MG63 (cell line): ENCODE measurements at regions not wholly inside any gene's neighbourhood (a gene's known extent, or its start where the extent isn't known, plus 50 kb on each side); places are given as distances from the start of the nearest gene placed in this dataset.
"Not testable (repeated sequence)": the region's sequence is repeated elsewhere in the genome, so short reads cannot be mapped to it uniquely, and the experiment has no call there.

ENCODE experiments used
- DNase-seq: peaks from one replicate; pipeline ENCODE4 v3.0.0-alpha.2; 2020
- H3K27me3 ChIP-seq: fragments of 250-450 bp; sonication (Bioruptor Pico); 2 replicates; pipeline ENCODE4 v1.5.1; 2020; ENCODE audit warnings: mild to moderate bottlenecking, moderate library complexity
- H3K36me3 ChIP-seq: fragments of 250-450 bp; sonication (Bioruptor Pico); 2 replicates; pipeline ENCODE4 v1.5.1; 2020; ENCODE audit warnings: mild to moderate bottlenecking, moderate library complexity
- H3K4me3 ChIP-seq: fragments of 250-450 bp; sonication (Bioruptor Pico); 2 replicates; pipeline ENCODE4 v1.5.1; 2020; ENCODE audit warnings: mild to moderate bottlenecking, moderate library complexity
- H3K9me3 ChIP-seq: fragments of 250-450 bp; sonication (Bioruptor Pico); 2 replicates; pipeline ENCODE4 v1.5.1; 2020; ENCODE audit warnings: mild to moderate bottlenecking, moderate library complexity

DNA sequence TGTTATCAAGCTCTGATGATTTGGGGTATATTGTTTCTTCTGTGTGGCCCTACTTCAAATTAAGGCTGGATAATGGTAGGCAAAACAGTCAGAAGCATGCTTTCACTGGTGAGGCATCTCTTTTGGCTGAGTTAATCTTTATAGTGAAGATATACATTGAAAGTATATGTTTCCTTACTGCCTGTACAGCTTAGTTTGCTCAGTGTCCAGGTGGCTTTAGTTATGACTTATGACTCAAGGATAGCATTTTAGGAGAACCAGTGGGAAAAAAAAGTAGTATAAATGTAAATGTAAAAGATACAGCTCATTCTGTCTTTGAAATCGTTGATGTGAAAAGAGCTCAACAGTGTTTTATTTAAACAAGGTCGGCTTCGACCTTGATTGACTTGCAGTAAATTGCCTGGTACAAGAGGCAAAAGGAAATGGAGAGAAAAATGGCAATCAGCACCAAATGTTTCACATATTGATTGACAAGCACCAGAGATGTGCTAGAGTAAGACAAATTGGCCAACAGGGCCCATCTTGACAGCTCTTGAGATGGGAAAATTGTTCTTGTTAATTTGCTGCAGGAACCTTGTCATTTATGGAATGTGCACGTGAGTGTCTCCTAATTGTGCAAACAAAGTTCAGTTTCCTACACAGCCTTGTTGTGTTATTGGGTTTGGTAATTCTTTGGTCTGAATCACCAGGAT, 447.4 kb upstream of the WWC1 start:
- Histone ChIP-seq H3K27me3 (no peaks in the 10 kb centered on the region), H3K36me3 (no peaks in the 10 kb centered on the region), H3K4me3 (no peak overlapping the region), H3K9me3 (no peaks in the 10 kb centered on the region)
- DNase-seq = no peak

DNA sequence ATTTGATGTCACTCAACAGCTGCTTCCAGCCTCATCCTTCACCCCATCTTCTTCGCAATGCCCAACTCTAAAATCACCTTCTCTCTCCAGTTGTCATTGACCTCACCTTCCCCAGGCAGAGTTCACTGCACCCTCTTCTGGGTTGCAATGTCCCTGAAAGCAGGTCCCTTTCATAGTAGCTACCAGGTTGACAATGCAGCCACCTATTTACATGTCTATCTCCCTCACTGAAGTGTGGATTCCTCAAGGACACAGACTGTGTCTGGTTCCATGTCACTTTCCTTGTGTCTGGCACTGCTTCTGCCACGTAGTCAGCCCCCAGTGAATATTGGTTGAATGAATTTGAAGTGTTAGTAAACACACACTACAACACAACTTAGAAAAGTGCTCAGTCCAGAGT, 445.5 kb upstream of the WWC1 start:
- DNase-seq = no peak
- H3K36me3 ChIP-seq = no peaks in the 10 kb centered on the region
- no peaks in the 10 kb centered on the region for H3K27me3 ChIP-seq
- H3K4me3 ChIP-seq = no peak overlapping the region
- no peaks in the 10 kb centered on the region for H3K9me3 ChIP-seq

DNA sequence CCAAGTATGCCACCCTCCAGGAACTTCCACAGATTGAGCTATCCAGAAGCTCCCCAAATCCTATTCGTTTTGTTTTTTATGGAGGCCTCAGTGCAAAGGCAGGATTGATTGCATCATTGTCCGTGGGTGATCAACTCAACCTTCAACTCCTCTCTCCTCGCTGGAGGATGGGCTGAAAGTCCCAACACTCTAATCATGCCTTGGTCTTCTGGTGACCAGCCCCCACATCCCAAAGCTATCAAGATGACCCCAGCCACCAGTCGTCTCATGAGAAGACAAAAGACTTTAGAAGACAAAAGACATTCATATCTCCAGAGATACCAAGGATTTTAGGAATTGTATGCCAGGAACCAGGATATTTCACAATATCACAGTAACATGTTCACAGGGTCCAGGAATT, 441.6 kb upstream of the WWC1 start:
- Histone ChIP-seq H3K36me3 (no peaks in the 10 kb centered on the region), H3K27me3 (no peaks in the 10 kb centered on the region), H3K9me3 (no peaks in the 10 kb centered on the region), H3K4me3 (no peak overlapping the region)
- DNase-seq = no peak

DNA sequence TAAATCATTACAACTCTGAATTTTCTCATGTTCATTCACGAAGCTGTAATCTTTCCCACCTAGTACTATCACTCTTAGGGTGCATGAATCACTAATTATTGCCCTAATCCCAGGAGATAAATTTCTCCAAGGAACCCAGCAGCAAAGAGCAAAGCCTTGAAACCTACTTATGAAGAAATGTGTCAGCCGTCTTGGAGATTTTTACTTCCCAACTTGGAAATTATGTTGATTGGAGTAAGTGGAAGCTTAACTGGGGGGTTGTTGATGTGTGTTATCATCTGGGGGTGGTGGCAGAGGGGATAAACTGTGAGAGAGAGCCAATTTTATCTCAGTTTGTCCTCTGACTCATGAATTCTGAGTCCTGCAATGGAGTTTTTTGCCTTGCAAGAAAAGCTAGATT, 440.5 kb upstream of the WWC1 start:
- Histone ChIP-seq H3K27me3 (no peaks in the 10 kb centered on the region), H3K36me3 (no peaks in the 10 kb centered on the region), H3K4me3 (no peak overlapping the region), H3K9me3 (no peaks in the 10 kb centered on the region)
- no peak for DNase-seq

DNA sequence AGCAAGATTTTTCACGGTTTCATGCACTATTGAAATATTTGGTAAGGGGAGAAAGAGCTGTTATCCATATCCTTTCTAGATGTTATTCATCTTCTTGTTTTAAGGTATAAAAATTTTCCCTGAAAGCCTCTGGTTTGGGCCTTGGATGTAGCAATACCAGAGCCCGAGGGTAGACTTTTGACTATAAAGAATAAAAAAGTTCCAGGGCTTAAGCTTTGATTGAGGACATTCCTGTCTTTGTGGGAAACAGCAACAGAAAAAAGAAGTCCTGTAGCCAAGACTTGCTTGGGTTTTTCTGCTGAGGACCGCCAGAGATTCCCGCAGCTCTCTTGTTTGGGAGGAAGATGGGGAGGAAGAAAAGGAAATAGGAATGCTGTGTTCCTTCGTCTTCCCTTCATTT, 440.0 kb upstream of the WWC1 start:
- no peaks in the 10 kb centered on the region for H3K9me3 ChIP-seq
- no peaks in the 10 kb centered on the region for H3K27me3 ChIP-seq
- DNase-seq = no peak
- H3K4me3 ChIP-seq = no peak overlapping the region
- no peaks in the 10 kb centered on the region for H3K36me3 ChIP-seq

DNA sequence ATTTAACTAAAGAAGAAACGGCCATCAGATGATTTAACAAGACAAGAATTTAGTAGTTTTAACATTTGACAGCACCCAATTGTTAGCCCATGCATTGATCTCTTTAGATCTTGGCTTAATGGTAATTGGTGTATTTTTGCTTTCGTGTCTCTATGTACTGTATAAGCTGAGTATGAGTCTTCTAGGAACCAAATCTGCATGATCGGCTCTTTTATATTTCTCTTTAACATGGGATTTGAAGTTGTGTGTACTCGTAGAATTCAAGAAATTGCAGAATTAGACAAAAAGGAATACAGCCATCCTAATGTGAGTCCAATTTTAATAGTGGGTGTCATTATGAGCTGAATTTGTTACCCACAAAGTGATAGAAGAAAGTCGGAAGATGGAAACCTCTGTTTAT, 438.9 kb upstream of the WWC1 start:
- Histone ChIP-seq H3K27me3 (no peaks in the 10 kb centered on the region), H3K36me3 (no peaks in the 10 kb centered on the region), H3K4me3 (no peak overlapping the region), H3K9me3 (no peaks in the 10 kb centered on the region)
- no peak for DNase-seq

DNA sequence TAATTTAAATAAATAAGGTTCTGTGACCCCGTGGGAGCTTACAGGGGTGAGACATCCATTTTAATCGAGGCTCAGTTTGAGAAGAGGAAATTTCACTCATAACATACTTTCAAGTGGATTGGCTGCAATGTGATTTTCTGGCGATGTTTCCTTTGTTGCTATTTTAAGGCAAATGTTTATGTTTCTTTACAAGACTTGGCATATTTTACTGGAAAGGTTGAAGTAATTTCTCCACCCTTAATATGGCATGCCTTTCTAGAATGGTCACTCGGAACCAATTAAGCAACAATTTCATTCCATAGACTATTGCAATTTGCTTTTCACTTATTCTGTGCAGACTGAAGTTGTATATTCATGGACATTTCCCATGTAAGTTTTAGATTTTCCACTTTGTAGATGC, 438.0 kb upstream of the WWC1 start:
- Histone ChIP-seq H3K36me3 (no peaks in the 10 kb centered on the region), H3K4me3 (no peak overlapping the region)
- no peak for DNase-seq

DNA sequence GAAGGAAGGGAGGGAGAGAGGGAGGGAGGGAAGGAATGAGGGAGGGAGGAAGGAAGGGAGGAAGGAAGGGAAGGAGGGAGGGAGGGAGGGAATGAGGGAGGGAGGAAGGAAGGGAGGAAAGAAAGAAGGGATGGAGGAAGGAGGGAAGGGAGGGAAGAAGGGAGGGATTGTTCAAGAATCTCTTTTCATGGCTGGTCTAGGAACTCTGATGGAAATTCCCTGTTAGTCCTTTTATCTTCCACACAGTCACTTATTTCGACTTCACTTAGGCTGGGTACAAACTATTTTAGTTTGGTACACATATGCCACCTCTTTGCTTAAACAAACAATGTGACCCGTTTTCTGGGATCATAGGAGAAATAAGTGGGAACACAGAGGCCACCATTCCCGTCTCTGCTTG, 435.6 kb upstream of the WWC1 start:
- Histone ChIP-seq H3K27me3 (no peaks in the 10 kb centered on the region), H3K36me3 (no peaks in the 10 kb centered on the region), H3K4me3 (no peak overlapping the region), H3K9me3 (no peaks in the 10 kb centered on the region)
- no peak for DNase-seq

More for the DNA sequence above, 438.0 kb upstream of the WWC1 start:
- H3K27me3 ChIP-seq = no peaks in the 10 kb centered on the region
- H3K9me3 ChIP-seq = no peaks in the 10 kb centered on the region

DNA sequence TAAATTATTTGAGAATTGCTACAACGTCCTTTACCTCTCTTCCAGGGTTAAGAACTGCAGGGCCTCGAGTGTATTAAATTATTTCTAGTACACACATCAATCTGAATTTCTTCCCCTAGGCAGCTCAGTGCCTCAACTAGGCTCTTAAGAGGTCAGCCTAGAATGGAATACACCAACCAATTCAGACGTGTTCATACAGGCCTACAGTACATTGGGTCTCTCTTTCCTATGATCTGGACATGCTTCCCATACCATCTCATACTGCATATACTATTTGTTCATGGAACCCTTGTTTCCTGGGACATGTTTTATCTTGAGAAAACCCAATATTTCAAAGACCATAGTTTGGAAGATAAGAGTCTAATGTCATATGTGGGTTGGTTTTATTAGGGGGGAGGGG, 434.1 kb upstream of the WWC1 start:
- Histone ChIP-seq H3K9me3 (no peaks in the 10 kb centered on the region), H3K4me3 (no peak overlapping the region), H3K36me3 (no peaks in the 10 kb centered on the region), H3K27me3 (no peaks in the 10 kb centered on the region)
- DNase-seq = no peak

DNA sequence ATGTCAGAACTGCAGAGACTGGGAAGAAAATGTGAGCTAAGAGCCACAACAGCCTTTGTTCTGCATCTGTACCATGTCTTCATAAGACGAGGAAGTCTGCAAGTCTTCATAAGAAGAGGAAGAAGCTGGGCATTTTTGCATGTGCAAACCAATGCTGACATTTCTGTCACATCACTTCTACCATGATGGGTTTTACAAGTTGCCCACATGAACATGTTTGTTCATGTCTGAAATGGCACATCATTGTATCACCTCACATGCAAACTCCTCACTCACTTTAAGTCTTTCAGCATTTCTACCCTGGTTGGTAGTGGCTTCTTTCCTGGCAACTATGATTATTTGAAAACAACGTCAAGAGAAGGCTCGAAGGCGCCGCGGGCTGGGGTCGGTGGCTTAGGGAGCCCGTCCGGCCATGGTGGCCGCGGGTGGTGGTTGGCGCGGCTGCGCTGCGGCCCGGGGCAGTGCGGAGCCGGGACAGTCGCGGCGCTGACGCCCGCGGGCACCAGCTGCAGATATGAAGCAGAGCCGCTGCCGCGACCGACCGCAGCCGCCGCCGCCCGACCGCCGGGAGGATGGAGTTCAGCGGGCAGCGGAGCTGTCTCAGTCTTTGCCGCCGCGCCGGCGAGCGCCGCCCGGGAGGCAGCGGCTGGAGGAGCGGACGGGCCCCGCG, 433.1 kb upstream of the WWC1 start:
- H3K36me3 ChIP-seq, H3K27me3 ChIP-seq, DNase-seq, H3K9me3 ChIP-seq, H3K4me3 ChIP-seq: not testable (repeated sequence)

DNA sequence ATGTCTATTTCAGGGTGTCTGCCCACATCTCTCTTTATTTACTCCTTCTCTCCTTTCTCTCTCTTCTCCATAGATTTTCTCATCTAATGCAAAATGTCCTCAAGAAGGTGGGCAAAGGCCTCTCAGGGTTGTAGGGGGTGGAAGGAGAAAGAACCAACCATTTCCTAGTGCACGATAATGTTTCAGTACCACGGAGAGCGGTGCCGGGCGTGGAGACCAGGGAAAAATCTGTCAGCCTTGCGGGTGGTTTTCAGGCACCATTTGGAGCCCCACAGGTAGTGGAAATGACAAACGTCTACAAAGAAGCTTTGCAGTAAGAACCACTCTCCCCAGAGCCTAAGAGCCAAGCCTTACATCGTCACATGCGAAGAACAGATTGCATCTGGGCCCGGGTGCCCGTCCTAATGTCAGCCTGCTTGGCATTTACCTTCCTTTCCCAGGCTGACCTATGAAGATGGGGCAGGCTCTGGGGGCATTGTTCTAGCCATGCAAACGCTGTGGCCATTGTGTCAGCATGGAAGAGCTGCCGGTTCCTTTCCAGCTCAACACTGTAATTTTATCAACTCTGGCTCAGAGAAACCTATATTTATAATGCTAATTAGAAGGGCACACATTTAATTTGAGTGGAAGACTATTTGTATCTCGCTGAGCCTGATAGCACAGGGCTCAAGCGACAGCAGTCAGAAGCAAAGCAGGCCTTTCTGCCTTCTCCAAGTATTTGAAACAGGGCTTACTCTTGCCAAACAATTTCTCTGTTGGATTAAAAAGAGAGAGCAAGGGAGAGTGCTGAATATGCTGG, 430.1 kb upstream of the WWC1 start:
- peak; percentile 11 for DNase-seq
- no peaks in the 10 kb centered on the region for H3K27me3 ChIP-seq
- H3K9me3 ChIP-seq = no peaks in the 10 kb centered on the region
- no peaks in the 10 kb centered on the region for H3K36me3 ChIP-seq
- H3K4me3 ChIP-seq = no peak overlapping the region

DNA sequence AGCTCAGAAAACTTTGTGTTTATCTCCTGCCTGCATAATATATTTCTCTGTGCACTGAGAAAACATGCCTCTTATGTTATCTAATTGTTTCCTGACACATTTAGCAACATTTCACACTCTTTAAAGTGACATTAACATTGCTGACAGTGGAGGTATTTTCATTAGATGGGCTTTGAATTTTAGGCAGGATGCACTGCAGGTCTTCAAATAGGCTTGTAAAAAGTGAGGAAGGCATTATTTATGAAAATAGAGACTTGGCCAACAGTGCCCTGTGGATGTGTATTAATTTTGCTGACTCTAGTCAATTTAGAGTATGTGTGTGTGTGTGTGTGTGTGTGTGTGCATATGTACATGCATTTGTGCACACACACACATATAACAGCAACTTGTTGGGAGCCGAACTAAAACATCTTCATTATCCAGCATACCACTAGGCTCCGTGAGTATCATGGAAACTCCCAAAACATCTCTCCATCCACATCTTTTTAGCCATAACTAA, 429.5 kb upstream of the WWC1 start:
- no peak for DNase-seq
- Histone ChIP-seq H3K27me3 (no peaks in the 10 kb centered on the region), H3K4me3 (no peak overlapping the region), H3K9me3 (no peaks in the 10 kb centered on the region), H3K36me3 (no peaks in the 10 kb centered on the region)

DNA sequence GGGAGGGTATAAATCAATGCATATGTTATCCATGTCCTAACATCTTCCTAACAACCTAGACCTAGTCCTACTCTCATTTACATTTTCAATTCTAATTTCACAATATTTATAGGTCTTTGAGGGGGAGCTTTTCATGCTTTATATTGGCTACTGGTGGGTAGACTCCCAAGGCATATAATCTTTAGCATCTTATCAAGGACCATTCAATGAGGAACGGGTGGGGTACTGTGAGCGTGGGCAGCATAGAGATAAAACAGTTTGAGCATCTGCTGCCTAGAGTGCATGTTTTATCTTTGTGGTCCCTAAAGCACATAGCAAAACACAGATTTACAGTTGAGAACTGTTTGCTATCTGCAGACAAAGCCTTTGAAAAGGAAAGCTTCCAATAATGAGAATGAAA, 427.6 kb upstream of the WWC1 start:
- Histone ChIP-seq H3K4me3 (no peak overlapping the region), H3K9me3 (no peaks in the 10 kb centered on the region), H3K36me3 (no peaks in the 10 kb centered on the region), H3K27me3 (0 out of 2 replicates have a peak, but pooled peaks cover 1% of the 10 kb centered on the region)
- no peak for DNase-seq

DNA sequence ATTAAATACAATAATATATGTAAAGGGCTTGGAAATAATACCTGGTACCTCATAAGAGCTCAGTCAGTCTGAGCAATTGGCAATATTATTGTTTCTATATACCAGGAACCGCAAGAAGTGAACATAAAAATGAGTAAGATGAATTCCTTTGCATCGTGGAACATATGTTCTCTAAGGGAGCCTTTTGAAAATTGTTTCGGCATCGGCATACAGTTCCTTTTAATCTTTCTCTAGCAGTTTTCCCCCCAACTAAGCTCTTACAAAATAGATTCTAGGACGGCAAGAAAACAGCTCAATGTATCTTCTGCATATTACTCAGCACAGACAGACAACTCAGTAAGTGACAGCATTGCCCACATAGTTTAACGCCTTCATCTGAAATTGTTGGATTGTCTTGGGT, 426.6 kb upstream of the WWC1 start:
- Histone ChIP-seq H3K27me3 (0 out of 2 replicates have a peak, but pooled peaks cover 2% of the 10 kb centered on the region), H3K36me3 (no peaks in the 10 kb centered on the region), H3K4me3 (no peak overlapping the region), H3K9me3 (no peaks in the 10 kb centered on the region)
- no peak for DNase-seq

DNA sequence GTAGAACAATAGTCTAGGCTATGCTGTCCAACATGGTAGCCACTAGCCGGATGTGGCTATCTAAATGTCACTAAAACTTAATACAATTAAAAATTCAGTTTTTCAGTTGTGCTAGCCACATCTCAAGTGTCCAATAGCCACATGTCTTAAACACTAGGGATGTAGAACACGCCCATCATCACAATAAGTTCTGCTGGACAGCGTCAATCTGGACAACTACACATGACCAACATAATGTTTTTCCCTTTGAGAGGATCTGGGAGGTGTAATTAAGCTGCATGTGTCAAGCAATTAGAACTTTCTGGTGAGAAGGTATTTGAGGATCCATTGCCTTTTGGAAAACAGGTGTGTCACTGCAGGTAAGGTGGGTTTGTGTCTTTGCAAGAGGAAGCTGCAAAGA, 424.6 kb upstream of the WWC1 start:
- Histone ChIP-seq H3K9me3 (no peaks in the 10 kb centered on the region), H3K36me3 (no peaks in the 10 kb centered on the region), H3K4me3 (no peak overlapping the region), H3K27me3 (0 out of 2 replicates have a peak, but pooled peaks cover 4% of the 10 kb centered on the region)
- DNase-seq = no peak

DNA sequence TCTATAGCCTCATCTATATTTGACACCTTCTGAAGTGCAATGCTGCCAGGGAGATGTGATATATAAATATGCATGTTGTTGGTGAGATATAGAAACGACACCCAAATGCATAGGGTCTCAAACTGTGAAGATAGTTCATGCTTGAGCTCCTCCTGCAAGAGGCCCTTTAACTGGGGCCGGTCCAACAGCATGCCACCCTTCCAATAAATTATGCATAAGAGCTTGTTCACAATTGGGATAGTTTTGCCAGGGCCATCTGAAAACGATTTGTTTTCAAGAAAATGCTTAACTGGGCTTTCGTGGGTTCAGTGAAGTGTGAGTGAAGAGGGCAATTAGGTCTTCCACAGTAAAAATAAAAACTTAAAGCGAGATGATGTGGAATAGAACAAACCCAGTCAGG, 424.2 kb upstream of the WWC1 start:
- no peaks in the 10 kb centered on the region for H3K36me3 ChIP-seq
- H3K9me3 ChIP-seq = no peaks in the 10 kb centered on the region
- no peak for DNase-seq
- H3K4me3 ChIP-seq = no peak overlapping the region
- 0 out of 2 replicates have a peak, but pooled peaks cover 4% of the 10 kb centered on the region for H3K27me3 ChIP-seq

DNA sequence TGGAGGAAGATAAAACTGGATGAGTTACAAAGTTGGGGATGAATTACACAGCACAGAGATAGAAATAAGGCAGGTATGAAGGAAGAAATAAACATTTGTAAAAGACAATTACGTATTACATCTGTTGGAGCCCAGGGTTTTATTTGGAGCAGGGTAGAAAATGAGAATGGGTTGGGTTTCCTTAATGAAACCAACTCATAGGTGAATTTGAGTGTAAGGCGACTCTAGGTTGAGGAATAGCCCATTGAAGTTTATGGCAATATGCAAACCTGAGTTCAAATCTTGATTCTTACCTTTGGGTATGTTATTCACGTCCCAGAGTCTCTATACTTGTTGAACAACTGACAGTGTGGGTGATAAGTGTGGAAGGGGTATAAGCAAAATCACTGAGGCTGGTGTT, 422.3 kb upstream of the WWC1 start:
- no peaks in the 10 kb centered on the region for H3K9me3 ChIP-seq
- DNase-seq = no peak
- no peak overlapping the region for H3K4me3 ChIP-seq
- H3K27me3 ChIP-seq = 0 out of 2 replicates have a peak, but pooled peaks cover 4% of the 10 kb centered on the region
- H3K36me3 ChIP-seq = no peaks in the 10 kb centered on the region
